ENCODE measurements at regions not wholly inside any gene's neighbourhood (a gene's known extent, or its start where the extent isn't known, plus 50 kb on each side); places are given as distances from the start of the nearest gene placed in this dataset.

DNA sequence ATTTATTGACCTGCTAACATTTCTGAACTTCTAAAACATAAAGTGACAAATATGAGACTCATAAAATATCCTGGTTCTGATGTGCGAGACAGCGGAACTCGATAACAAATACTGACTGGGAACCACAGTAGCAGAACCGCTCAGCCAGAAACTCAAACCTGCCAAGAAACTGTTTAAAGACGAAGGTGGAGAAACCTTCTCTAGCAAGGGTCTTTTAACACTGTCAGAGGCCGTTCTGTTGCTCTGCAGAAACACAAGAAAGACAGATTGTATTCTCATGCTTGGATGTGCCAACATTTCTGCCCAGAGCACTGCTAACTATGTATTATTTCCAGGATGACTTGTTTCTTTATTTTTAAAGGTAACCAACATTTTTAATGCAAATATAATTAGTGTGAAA lies 514.8 kb upstream of the ADARB2 start:
- TF ChIP-seq, protein P1, sequence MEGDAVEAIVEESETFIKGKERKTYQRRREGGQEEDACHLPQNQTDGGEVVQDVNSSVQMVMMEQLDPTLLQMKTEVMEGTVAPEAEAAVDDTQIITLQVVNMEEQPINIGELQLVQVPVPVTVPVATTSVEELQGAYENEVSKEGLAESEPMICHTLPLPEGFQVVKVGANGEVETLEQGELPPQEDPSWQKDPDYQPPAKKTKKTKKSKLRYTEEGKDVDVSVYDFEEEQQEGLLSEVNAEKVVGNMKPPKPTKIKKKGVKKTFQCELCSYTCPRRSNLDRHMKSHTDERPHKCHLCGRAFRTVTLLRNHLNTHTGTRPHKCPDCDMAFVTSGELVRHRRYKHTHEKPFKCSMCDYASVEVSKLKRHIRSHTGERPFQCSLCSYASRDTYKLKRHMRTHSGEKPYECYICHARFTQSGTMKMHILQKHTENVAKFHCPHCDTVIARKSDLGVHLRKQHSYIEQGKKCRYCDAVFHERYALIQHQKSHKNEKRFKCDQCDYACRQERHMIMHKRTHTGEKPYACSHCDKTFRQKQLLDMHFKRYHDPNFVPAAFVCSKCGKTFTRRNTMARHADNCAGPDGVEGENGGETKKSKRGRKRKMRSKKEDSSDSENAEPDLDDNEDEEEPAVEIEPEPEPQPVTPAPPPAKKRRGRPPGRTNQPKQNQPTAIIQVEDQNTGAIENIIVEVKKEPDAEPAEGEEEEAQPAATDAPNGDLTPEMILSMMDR (IDR thresholded peaks at IDR 0.05; ENCODE audit: low read depth, low read length), result no peak
- H3K9me3 ChIP-seq (ENCODE audit: low read depth), result no peaks in the 10 kb centered on the region
- no peak for DNase-seq (ENCODE audit: low read depth in 1 of 2, low spot score in 1 of 2)
- H3K27ac ChIP-seq, result no peak overlapping the region
- H3K4me3 ChIP-seq, result no peak overlapping the region
- no peaks in the 10 kb centered on the region for H3K27me3 ChIP-seq
- no peaks in the 10 kb centered on the region for H3K36me3 ChIP-seq
- no peaks in the 10 kb centered on the region for H3K4me1 ChIP-seq (ENCODE audit: low read depth)

DNA sequence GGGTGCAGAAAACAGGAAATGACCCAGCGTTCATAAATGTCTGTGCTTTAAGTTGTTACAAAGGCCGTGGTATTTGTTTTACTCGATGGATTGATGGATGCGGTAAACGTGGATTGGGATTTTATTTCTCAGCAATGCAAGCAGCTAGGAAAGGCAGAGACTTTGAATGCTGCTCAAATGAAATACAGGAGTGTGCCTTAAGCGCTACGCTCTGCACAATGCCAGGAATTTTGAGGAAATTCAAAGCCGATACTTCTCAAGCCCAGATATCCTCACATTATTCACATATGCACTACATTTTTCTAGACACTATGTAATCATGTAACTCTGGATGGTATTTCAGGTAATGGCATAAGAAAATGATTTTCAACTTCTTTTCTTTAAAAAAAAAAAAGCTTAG lies 514.3 kb upstream of the ADARB2 start:
- no peak overlapping the region for H3K27ac ChIP-seq
- no peak overlapping the region for H3K4me3 ChIP-seq
- DNase-seq (ENCODE audit: low read depth in 1 of 2, low spot score in 1 of 2), result no peak
- TF ChIP-seq, protein P1 (IDR thresholded peaks at IDR 0.05; ENCODE audit: low read depth, low read length), result no peak
- no peaks in the 10 kb centered on the region for H3K4me1 ChIP-seq (ENCODE audit: low read depth)
- no peaks in the 10 kb centered on the region for H3K36me3 ChIP-seq
- no peaks in the 10 kb centered on the region for H3K27me3 ChIP-seq
- H3K9me3 ChIP-seq (ENCODE audit: low read depth), result no peaks in the 10 kb centered on the region

DNA sequence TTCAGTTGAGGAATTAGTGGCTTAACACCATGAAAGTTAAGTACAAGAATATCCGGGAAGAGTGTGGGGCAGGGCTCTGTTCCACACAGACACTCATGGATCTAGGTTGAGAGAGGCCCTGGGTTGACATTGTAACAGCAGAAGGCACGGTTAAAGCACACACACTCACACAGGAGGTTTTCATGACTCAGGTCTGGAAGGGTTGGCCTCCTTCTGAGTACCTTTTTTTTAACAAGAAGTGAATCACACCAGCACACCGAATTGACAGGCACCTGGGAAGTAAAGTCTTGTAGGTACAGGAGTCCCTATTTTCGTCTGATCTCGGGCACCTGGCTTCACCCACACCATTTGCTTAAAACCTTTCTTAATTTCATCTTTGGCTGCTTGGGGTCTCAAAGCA lies 509.4 kb upstream of the ADARB2 start:
- H3K4me3 ChIP-seq, result no peak overlapping the region
- no peaks in the 10 kb centered on the region for H3K4me1 ChIP-seq (ENCODE audit: low read depth)
- no peaks in the 10 kb centered on the region for H3K36me3 ChIP-seq
- H3K27me3 ChIP-seq, result no peaks in the 10 kb centered on the region
- no peak overlapping the region for H3K27ac ChIP-seq
- no peak for DNase-seq (ENCODE audit: low read depth in 1 of 2, low spot score in 1 of 2)
- TF ChIP-seq, protein P1 (IDR thresholded peaks at IDR 0.05; ENCODE audit: low read depth, low read length), result no peak
- H3K9me3 ChIP-seq (ENCODE audit: low read depth), result no peaks in the 10 kb centered on the region

DNA sequence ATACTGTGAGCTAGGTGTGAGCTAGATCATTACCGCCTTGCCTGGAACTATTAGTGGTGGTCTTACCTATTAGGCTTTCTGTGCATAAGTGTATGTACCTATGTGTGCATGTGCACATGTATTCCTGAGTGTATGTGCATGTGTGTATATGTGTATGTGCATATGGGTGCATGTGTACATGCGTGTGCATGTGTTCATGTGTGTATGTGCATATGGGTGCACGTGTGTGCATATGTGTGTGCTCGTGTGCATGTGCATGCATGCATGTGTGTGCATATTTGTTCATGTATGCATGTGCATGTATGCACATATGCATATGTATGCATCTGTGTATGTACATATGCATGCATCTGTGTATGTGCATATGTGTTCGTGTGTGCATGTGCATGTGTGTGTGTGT lies 508.3 kb upstream of the ADARB2 start:
- TF ChIP-seq, protein P1 (IDR thresholded peaks at IDR 0.05; ENCODE audit: low read depth, low read length), result no peak
- Histone ChIP-seq H3K27ac (no peak overlapping the region), H3K4me1 (ENCODE audit: low read depth) (no peaks in the 10 kb centered on the region), H3K9me3 (ENCODE audit: low read depth) (no peaks in the 10 kb centered on the region), H3K36me3 (no peaks in the 10 kb centered on the region), H3K27me3 (no peaks in the 10 kb centered on the region), H3K4me3 (no peak overlapping the region)
- DNase-seq (ENCODE audit: low read depth in 1 of 2, low spot score in 1 of 2), result no peak

DNA sequence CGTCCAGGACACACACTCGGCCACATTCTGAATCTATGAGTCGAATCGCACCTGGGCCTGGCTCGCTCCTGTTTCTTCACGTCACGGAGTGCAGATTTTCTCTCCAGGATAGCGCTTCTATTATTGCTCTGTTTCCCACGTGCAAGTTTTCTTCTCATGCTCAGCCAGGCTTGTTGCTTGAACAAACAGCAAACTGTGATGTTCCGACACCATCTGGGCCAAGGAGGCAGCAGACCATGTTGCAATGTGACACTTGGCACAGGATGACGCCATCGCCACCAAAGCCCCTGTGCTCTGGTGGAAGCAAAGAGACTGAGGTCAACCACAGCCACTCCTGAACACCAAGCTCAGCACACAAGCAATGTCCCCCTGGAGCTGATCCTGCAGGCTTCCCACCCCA lies 507.1 kb upstream of the ADARB2 start:
- Histone ChIP-seq H3K4me1 (ENCODE audit: low read depth) (no peaks in the 10 kb centered on the region), H3K9me3 (ENCODE audit: low read depth) (no peaks in the 10 kb centered on the region), H3K4me3 (no peak overlapping the region), H3K27me3 (no peaks in the 10 kb centered on the region), H3K36me3 (no peaks in the 10 kb centered on the region), H3K27ac (no peak overlapping the region)
- TF ChIP-seq, protein P1 (IDR thresholded peaks at IDR 0.05; ENCODE audit: low read depth, low read length), result no peak
- no peak for DNase-seq (ENCODE audit: low read depth in 1 of 2, low spot score in 1 of 2)

DNA sequence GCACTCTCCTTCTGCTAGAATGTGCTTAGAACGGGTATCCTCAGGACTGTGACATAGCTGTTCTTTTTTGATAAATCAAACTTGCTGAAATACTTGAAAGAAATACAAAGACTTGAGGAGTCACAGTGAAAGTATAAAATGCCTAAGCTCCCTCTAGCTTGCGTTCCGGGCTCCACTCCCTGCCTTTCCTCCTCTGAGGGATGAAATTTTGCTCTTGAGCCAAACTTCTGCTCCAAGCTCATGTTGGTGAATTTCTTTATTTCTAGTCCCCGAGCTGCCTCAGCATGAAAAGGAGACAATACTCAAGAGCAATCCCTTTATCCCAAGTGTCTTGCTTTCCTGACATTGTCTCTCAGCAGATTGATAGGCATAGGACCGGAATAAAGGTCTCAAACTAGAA lies 499.6 kb upstream of the ADARB2 start:
- H3K27ac ChIP-seq, result no peak overlapping the region
- TF ChIP-seq, protein P1 (IDR thresholded peaks at IDR 0.05; ENCODE audit: low read depth, low read length), result no peak
- no peaks in the 10 kb centered on the region for H3K4me1 ChIP-seq (ENCODE audit: low read depth)
- no peak for DNase-seq (ENCODE audit: low read depth in 1 of 2, low spot score in 1 of 2)
- H3K27me3 ChIP-seq, result no peaks in the 10 kb centered on the region
- H3K36me3 ChIP-seq, result no peaks in the 10 kb centered on the region
- H3K4me3 ChIP-seq, result no peak overlapping the region
- H3K9me3 ChIP-seq (ENCODE audit: low read depth), result no peaks in the 10 kb centered on the region

All from cardiac muscle cell (in vitro differentiated cells and primary cell).